ENCODE measurements at regions not wholly inside any gene's neighbourhood (a gene's known extent, or its start where the extent isn't known, plus 50 kb on each side); places are given as distances from the start of the nearest gene placed in this dataset.
A peak's percentile ranks its signal among the peaks of the same experiment; 100 is the strongest.

DNA sequence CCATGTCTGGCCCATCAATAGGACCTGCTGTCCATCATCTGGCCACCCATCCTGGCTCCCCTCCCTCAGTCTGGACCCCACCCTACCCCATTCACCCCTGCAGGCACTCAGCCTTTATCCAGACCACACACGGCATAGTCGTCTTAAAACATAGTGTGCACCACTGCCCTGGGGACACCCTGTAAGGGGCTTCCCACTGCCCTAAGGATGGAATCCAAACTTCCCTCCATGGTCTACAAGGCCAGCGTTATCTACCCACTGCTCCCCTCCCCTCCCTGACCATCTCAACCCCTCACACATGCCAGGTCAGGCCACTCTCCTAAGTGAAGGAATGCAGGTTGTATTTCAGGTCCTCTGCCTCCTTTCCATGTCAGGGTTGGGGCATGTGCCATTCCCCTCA is 352.7 kb upstream of the ZNF507 start:
- ChIA-PET CTCF (no interaction called here), POLR2A (no interaction called here)
- H3K4me2 ChIP-seq = no peak overlapping the region
- WGBS (ENCODE audit: missing lambda C conversion rate) = 56% methylated on average over 3 of the region's 3 CpGs
- ATAC-seq (no peak), DNase-seq (ENCODE audit: low read depth in 1 of 2, low spot score in 1 of 2) (no peak), FAIRE-seq (no peak)
- no peaks in the 10 kb centered on the region for H3K4me1 ChIP-seq
- H3K27ac ChIP-seq = no peak overlapping the region
- H3K4me3 ChIP-seq = no peak overlapping the region
- H3K9me3 ChIP-seq = peaks cover 6% of the 10 kb centered on the region; the same call in 1 of the 3 replicates
- TF ChIP-seq CBX8 (IDR thresholded peaks at IDR 0.05) = no peak
- TF ChIP-seq, protein P1, sequence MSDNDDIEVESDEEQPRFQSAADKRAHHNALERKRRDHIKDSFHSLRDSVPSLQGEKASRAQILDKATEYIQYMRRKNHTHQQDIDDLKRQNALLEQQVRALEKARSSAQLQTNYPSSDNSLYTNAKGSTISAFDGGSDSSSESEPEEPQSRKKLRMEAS (IDR thresholded peaks at IDR 0.05) = no peak
- TF ChIP-seq, protein P2, sequence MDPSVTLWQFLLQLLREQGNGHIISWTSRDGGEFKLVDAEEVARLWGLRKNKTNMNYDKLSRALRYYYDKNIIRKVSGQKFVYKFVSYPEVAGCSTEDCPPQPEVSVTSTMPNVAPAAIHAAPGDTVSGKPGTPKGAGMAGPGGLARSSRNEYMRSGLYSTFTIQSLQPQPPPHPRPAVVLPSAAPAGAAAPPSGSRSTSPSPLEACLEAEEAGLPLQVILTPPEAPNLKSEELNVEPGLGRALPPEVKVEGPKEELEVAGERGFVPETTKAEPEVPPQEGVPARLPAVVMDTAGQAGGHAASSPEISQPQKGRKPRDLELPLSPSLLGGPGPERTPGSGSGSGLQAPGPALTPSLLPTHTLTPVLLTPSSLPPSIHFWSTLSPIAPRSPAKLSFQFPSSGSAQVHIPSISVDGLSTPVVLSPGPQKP (IDR thresholded peaks at IDR 0.05; ENCODE audit: low read depth, low read length) = no peak
- TF ChIP-seq ZNF302 (CRISPR knock-in tag; IDR thresholded peaks at IDR 0.05) = no peak
- no peak for TF ChIP-seq JUNB (IDR thresholded peaks at IDR 0.05)
- TF ChIP-seq, protein P3, sequence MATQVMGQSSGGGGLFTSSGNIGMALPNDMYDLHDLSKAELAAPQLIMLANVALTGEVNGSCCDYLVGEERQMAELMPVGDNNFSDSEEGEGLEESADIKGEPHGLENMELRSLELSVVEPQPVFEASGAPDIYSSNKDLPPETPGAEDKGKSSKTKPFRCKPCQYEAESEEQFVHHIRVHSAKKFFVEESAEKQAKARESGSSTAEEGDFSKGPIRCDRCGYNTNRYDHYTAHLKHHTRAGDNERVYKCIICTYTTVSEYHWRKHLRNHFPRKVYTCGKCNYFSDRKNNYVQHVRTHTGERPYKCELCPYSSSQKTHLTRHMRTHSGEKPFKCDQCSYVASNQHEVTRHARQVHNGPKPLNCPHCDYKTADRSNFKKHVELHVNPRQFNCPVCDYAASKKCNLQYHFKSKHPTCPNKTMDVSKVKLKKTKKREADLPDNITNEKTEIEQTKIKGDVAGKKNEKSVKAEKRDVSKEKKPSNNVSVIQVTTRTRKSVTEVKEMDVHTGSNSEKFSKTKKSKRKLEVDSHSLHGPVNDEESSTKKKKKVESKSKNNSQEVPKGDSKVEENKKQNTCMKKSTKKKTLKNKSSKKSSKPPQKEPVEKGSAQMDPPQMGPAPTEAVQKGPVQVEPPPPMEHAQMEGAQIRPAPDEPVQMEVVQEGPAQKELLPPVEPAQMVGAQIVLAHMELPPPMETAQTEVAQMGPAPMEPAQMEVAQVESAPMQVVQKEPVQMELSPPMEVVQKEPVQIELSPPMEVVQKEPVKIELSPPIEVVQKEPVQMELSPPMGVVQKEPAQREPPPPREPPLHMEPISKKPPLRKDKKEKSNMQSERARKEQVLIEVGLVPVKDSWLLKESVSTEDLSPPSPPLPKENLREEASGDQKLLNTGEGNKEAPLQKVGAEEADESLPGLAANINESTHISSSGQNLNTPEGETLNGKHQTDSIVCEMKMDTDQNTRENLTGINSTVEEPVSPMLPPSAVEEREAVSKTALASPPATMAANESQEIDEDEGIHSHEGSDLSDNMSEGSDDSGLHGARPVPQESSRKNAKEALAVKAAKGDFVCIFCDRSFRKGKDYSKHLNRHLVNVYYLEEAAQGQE (IDR thresholded peaks at IDR 0.05) = no peak
- TF ChIP-seq FOSL2 (IDR thresholded peaks at IDR 0.05) = no peak
- no peak for TF ChIP-seq FOSL2 (CRISPR knock-in tag; IDR thresholded peaks at IDR 0.05)
- TF ChIP-seq EHMT2 (IDR thresholded peaks at IDR 0.05; ENCODE audit: low read depth) = no peak
- TF ChIP-seq NPAS2 (CRISPR knock-in tag; IDR thresholded peaks at IDR 0.05; ENCODE audit: borderline replicate concordance) = no peak

DNA sequence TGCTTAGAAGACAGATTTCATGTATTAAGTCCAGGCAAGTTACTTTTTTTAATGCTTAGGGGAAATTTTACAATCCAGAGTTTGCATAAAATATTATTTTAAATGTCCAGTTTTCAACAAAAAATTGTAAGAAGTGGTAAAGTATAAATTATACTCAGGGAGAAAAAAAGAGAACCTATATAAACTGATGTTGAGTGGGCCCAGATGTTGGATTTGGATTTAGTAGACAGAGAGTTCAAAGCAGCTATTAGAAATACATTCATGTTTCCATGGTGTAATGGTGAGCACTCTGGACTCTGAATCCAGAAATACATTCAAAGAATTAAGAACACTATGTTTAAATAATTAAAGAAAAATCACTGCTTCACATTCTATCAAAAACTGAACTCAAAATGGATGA is 349.9 kb upstream of the ZNF507 start:
- no peak for DNase-seq (ENCODE audit: low read depth in 1 of 2, low spot score in 1 of 2)
- ATAC-seq = no peak
- ChIA-PET POLR2A (no interaction called here), CTCF (interaction anchor here (0.8 to 2.4 kb wide), 2 partner anchors 12 to 19 kb away, joined by 3 to 6 read pairs; no protein-coding TSS in a partner anchor)
- Histone ChIP-seq H3K4me1 (no peaks in the 10 kb centered on the region), H3K27ac (no peak overlapping the region), H3K9me3 (peaks cover 6% of the 10 kb centered on the region; the same call in 1 of the 3 replicates), H3K4me2 (no peak overlapping the region), H3K4me3 (no peak overlapping the region)
- peak; percentile 32 for FAIRE-seq
- TF ChIP-seq, protein P4, sequence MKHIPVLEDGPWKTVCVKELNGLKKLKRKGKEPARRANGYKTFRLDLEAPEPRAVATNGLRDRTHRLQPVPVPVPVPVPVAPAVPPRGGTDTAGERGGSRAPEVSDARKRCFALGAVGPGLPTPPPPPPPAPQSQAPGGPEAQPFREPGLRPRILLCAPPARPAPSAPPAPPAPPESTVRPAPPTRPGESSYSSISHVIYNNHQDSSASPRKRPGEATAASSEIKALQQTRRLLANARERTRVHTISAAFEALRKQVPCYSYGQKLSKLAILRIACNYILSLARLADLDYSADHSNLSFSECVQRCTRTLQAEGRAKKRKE (CRISPR knock-in tag; IDR thresholded peaks at IDR 0.05; ENCODE audit: low read depth) = no peak
- TF ChIP-seq KDM1A (IDR thresholded peaks at IDR 0.05; ENCODE audit: low read depth) (no peak), SMC3 (IDR thresholded peaks at IDR 0.05) (no peak), FOSL2 (IDR thresholded peaks at IDR 0.05) (no peak), FOSL2 (CRISPR knock-in tag; IDR thresholded peaks at IDR 0.05) (no peak), NFE2L2 (conservative IDR thresholded peaks at IDR 0.05; ENCODE audit: low read length) (no peak), ZSCAN20 (CRISPR knock-in tag; IDR thresholded peaks at IDR 0.05) (no peak), POLR2A (IDR thresholded peaks at IDR 0.05; ENCODE audit: low read length) (no peak)
- TF ChIP-seq, protein P5, sequence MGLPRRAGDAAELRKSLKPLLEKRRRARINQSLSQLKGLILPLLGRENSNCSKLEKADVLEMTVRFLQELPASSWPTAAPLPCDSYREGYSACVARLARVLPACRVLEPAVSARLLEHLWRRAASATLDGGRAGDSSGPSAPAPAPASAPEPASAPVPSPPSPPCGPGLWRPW (IDR thresholded peaks at IDR 0.05) = no peak

DNA sequence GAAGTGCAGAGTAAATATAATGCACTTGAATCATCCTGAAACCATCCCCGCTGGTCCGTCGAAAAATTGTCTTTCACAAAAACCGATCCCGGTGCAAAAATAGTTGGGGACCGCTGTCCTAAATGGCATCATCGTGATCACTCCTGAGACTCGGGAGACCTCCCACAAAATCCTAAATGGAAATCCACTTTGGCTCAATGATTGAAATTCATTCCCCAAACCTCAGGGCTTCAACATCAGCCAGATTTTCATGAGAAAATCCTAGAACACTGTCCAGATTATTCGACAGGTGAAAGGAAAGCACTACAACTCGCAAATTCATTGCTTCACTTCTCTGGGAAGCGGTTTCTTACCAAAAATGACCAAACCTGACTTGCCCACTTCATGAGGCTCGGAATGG is 335.3 kb upstream of the ZNF507 start:
- Histone ChIP-seq H3K4me3 (no peak overlapping the region), H3K9me3 (no peaks in the 10 kb centered on the region), H3K4me2 (no peak overlapping the region), H3K27ac (no peak overlapping the region), H3K4me1 (no peaks in the 10 kb centered on the region)
- TF ChIP-seq EHF (CRISPR knock-in tag; IDR thresholded peaks at IDR 0.05) (no peak), FOXS1 (CRISPR knock-in tag; IDR thresholded peaks at IDR 0.05) (no peak)
- TF ChIP-seq, protein P4 (CRISPR knock-in tag; IDR thresholded peaks at IDR 0.05; ENCODE audit: low read depth) = no peak
- WGBS (ENCODE audit: missing lambda C conversion rate) = 24% methylated on average over 12 of the region's 12 CpGs
- FAIRE-seq = peak; percentile 85
- no peak for ATAC-seq
- DNase-seq (ENCODE audit: low read depth in 1 of 2, low spot score in 1 of 2) = no peak
- CTCF ChIA-PET = no interaction called here
- POLR2A ChIA-PET = no interaction called here

Data from A549 (cell line).